Left ventricle myocardium superior (tissue), 1 donor: ENCODE measurements at regions not wholly inside any gene's neighbourhood (a gene's known extent, or its start where the extent isn't known, plus 50 kb on each side); places are given as distances from the start of the nearest gene placed in this dataset.

ENCODE experiments used
- ATAC-seq: fragments of 200-7000 bp; cut with Tn5 transposase; one replicate; pipeline ENCODE4 v1.9.1; 2020; ENCODE audit warnings: mild to moderate bottlenecking, moderate library complexity
- DNase-seq: peaks from one replicate; pipeline ENCODE4 v3.0.0-alpha.2; 2020
- intact Hi-C: fragments of 100-400 bp; cut with micrococcal nuclease; formaldehyde crosslinking; loops from one replicate; pipeline ENCODE4 v1.11.0; 2022
- donor health status: DM: no; HTN: yes; CAD: no; lungs with severe emphysema.

GRCh38 chr18:77911971-77912605 is 662.4 kb downstream of the GALR1 start:
- intact Hi-C loops = no loop called here
- DNase-seq (no peak), ATAC-seq (no peak)

- intact Hi-C loops = no loop called here
- no peak for ATAC-seq
- DNase-seq = no peak
Measured at GRCh38 chr18:77918730-77919129, 669.1 kb downstream of the GALR1 start.

- ATAC-seq (no peak), DNase-seq (no peak)
- intact Hi-C loops = no loop called here
Measured at GRCh38 chr18:77919923-77920322, 670.3 kb downstream of the GALR1 start.

DNA sequence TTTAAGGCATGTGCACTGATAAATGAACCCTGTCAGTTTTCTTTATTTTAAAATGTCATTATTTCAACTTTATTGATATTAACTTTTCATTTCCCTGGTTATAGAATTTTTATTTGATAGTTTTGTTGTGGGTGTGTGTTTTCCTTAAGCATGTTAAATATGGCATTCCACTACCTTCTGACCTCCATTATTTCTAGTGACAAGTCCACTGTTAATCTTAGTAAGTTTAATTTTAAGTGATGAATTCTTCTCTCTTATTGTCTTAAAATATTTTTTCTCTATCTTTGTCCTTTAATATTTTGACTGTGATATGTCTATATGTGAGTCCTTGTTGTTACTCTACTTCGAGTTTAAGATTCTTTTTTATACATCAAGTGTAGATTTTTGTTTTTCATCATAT is 685.7 kb downstream of the GALR1 start:
- DNase-seq (no peak), ATAC-seq (no peak)
- intact Hi-C loops = no loop called here

- DNase-seq (no peak), ATAC-seq (no peak)
- intact Hi-C loops = no loop called here
Measured at GRCh38 chr18:77940566-77940965, 690.9 kb downstream of the GALR1 start.

DNA sequence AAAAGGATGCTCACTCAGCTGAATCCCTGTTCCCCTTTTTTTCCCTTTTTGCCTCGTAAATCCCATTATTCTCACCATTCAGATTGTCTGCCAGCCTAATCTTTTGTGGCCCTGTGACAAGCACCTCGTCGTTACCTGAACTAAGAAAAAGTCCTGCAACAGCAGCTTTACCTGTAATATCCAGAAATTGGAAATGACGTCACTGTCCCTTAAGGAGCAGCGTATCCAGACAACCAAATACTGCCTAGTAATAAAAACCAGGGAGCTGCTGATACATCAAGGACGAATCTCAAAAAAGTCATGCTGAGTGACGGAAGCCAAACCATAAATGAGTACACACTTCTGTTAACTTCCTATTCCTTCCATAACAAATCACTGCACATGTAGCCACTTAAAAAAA is 694.9 kb downstream of the GALR1 start:
- intact Hi-C loops = no loop called here
- DNase-seq = no peak
- no peak for ATAC-seq

- no peak for ATAC-seq
- intact Hi-C loops = no loop called here
- DNase-seq = no peak
Measured at GRCh38 chr18:77948567-77948966, 698.9 kb downstream of the GALR1 start.

- DNase-seq (no peak), ATAC-seq (no peak)
- intact Hi-C loops = no loop called here
Measured at GRCh38 chr18:77949355-77949973, 699.8 kb downstream of the GALR1 start.

DNA sequence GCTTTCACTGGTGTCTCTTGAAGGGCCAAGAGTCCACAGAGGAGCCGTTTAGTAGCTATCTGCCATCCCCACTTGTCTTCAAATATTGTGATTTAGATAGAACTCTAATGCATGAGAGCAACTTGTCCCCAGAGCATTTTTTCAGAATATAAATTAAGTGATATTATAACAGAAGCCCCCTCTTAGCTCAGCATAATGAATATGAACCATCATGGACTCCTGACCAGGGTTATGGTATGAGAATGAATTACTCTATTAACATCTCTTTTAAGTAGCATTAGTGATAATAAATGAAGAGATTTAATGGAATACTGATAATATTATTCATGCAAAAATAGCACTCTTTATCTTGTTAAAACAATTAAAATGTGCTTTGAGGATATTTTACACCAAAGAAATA is 709.6 kb downstream of the GALR1 start:
- intact Hi-C loops = no loop called here
- DNase-seq = no peak
- no peak for ATAC-seq

GRCh38 chr18:77960791-77961410 is 711.3 kb downstream of the GALR1 start:
- ATAC-seq (no peak), DNase-seq (no peak)
- intact Hi-C loops = no loop called here

GRCh38 chr18:77967071-77967470 is 717.4 kb downstream of the GALR1 start:
- intact Hi-C loops = no loop called here
- ATAC-seq (no peak), DNase-seq (no peak)

DNA sequence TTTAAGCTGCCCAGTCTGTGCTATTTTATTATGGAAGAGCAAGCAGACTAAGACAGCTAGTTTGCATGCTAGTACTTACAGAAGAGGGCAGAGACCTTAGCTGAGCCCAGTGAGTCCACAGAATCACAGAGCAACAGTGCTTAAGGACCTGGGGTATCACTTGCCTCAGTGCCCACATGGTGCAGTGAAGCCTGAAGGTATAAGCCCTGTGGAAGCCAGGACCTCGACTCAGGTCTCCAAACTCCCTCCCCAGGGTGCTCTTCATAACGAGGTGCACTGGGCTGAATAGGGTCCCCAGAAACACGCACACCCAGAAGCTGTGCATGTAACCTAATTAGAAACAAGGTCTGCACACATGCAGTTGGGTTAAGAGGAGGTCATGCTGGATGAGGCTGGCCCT is 718.1 kb downstream of the GALR1 start:
- intact Hi-C loops = no loop called here
- no peak for DNase-seq
- ATAC-seq = no peak

DNA sequence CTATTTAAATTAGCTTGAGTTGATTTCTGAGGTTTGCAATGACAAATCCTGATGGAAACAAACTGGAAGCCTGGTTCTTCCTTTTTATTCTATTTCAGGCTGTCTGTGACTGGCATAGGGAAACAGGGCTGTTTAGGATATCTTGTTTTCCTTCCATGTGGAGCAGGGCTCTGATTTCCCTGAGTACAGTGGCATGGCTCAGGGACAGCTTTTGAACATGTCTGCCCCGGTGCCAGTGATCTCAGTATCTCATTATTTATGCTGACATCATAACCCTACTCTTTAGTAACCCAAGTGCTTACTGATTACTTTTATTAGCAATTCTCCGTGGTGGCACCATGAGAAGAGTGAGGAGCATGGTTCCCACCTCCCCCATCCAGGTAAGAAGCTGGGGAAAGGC is 720.3 kb downstream of the GALR1 start:
- ATAC-seq (no peak), DNase-seq (no peak)
- intact Hi-C loops = no loop called here

DNA sequence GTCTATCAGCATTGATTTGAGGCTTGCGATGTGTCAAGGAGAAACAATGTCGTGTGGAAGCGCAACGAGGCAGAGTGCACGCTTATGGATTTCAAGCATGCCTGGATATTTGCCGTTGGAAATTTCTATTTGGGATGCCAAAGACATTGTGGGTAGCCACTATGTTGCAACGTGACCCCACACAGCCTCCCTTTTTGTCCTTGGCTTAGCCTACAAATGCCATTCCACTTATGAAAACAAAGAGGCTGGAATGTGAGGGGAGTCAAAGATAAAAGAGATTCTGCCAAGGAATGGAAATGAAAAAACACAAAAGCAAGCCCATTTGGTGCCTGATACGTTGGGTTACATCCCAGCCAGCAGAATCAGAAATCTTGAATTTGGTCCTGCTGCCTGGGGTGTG is 721.2 kb downstream of the GALR1 start:
- ATAC-seq (no peak), DNase-seq (no peak)
- intact Hi-C loops = no loop called here

DNA sequence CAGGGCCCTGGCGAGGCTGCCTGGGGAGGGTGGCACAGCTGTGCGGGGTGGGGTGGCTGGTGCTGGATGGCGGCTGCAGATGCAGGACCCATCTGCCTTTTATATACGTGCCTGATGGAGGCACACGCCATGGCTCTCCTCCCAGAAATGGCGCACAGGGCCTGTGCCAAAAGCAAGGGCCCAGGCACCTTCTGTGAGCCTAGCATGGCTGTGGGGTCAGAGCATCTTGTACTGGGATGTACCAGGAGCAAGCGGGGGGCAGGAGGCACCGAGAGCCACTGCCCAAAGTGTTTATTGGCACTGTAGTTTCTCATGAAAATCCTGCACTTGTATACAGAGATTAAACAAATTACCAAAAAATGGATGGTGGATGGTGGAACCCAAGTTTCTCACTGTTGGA is 724.1 kb downstream of the GALR1 start:
- ATAC-seq (no peak), DNase-seq (no peak)
- intact Hi-C loops = no loop called here

DNA sequence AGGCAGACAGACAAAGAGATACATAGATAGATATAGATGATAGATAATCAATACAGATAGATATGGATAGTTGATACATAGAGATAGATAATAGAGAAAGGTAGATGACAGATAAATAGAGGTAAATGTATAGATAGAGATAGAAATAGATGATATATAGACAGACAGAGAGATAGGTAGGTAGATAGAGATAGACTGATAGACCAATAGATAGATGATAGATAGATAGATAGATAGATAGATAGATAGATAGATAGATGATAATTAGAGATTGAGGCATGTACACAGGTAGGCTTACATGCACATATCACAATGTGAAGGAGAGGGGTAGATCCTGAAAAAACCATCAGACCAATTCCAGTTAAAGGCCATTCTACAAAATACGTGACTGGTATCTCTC is 724.7 kb downstream of the GALR1 start:
- DNase-seq (no peak), ATAC-seq (no peak)
- intact Hi-C loops = no loop called here

DNA sequence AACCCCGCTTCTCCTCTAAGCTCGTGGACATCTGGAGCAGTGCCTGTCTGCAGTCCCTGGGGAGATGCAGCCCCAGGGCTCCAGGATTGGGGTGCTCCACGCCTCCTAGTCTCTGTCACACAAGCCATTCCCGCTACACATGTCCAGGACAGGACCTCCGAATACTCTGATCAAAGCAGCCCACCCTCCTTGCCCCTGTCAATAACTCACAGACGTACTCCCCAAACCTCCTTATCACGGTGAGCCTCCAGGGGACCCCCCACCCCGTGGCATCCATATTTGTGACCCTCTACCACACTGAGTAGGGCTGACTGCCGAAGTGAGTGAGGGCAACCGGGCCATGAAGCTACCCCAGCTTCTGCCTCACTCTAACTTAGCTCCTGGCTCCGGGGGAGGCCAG is 727.7 kb downstream of the GALR1 start:
- ATAC-seq = no peak
- no peak for DNase-seq
- intact Hi-C loops = no loop called here

GRCh38 chr18:77980275-77980674 is 730.6 kb downstream of the GALR1 start:
- ATAC-seq = no peak
- intact Hi-C loops = no loop called here
- no peak for DNase-seq

GRCh38 chr18:77981874-77982273 is 732.2 kb downstream of the GALR1 start:
- no peak for ATAC-seq
- intact Hi-C loops = no loop called here

DNA sequence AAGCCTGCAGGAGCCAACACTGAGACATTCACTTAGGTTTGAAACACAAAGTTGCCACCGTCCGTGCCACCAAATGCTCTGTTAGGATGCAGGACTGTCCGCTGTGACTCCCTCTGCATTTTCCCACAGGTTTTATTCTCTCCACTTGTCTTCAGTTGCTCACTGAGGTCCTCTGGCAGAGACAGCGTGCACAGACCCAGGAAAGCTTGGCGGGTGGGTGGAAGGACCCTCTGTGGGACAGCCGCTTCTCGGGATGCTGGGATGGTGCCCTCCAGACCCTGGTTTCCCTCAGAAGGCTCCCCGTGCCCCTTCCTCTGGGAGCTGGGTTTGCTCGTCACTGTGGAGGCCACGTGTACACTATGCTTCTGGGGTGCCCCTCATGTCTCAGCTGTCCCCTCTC is 733.6 kb downstream of the GALR1 start:
- no peak for ATAC-seq
- intact Hi-C loops = no loop called here
- no peak for DNase-seq

More at GRCh38 chr18:77981874-77982273, 732.2 kb downstream of the GALR1 start:
- DNase-seq = no peak

DNA sequence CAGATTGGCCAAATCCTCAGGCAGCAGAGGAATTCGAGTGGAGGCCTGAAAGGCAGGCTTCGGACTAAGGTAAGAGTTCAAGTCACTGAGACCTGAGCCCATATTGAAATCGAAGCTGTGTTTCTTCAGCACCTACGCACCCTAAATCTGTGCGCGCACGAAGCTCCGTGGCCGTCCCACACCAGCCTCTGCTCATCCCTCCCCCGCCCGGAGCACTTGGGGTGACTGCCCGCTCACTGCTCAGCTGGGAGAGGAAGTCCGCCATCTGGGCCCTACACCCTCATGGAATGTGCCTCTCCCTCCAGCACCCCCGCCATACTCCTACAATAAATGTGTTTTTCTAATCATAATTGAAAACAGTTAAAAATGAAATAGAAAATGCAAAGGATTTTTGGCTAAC is 734.5 kb downstream of the GALR1 start:
- DNase-seq (no peak), ATAC-seq (no peak)
- intact Hi-C loops = no loop called here
